Liver (tissue), 8 donors: ENCODE measurements at regions not wholly inside any gene's neighbourhood (a gene's known extent, or its start where the extent isn't known, plus 50 kb on each side); places are given as distances from the start of the nearest gene placed in this dataset.
"Not testable (repeated sequence)": the region's sequence is repeated elsewhere in the genome, so short reads cannot be mapped to it uniquely, and the experiment has no call there.

Source experiments
- DNase-seq: peaks from one replicate; pipeline ENCODE4 v3.0.0-alpha.2; 2017; ENCODE audit warnings: low spot score
- H3K27ac ChIP-seq, 2 donors: one replicate each; pipeline ENCODE4 v1.7.0; 2013; ENCODE audit warnings: inconsistent platforms in 2 of 2, low read length in 2 of 2, control low read depth in 1 of 2, low read depth in 1 of 2, mild to moderate bottlenecking in 1 of 2
- H3K27me3 ChIP-seq, 4 donors: one replicate each; pipeline versions ENCODE4 v1.6.1 to v1.7.0; 2013; ENCODE audit warnings: low read length in 3 of 4, inconsistent platforms in 1 of 4, mild to moderate bottlenecking in 1 of 4, moderate library complexity in 1 of 4; ENCODE audit not compliant: control insufficient read depth in 4 of 4, insufficient read depth in 4 of 4
- H3K36me3 ChIP-seq, 4 donors: one replicate each; pipeline versions ENCODE4 v1.6.1 to v1.7.0; 2013; ENCODE audit warnings: low read length in 3 of 4, mild to moderate bottlenecking in 3 of 4, low read depth in 1 of 4, moderate library complexity in 1 of 4; ENCODE audit not compliant: control insufficient read depth in 4 of 4, insufficient read depth in 3 of 4
- H3K4me1 ChIP-seq, 4 donors: one replicate each; pipeline versions ENCODE4 v1.6.1 to v1.7.0; 2013; ENCODE audit warnings: low read length in 3 of 4, mild to moderate bottlenecking in 3 of 4, moderate library complexity in 1 of 4; ENCODE audit not compliant: control insufficient read depth in 4 of 4, insufficient read depth in 4 of 4
- H3K4me3 ChIP-seq, 3 donors: one replicate each; pipeline versions ENCODE4 v1.6.1 to v1.7.0; 2013; ENCODE audit warnings: low read length in 3 of 3, control low read depth in 1 of 3, low read depth in 1 of 3, mild to moderate bottlenecking in 1 of 3
- H3K9ac ChIP-seq, 2 donors: one replicate each; pipeline ENCODE4 v1.7.0; 2013; ENCODE audit warnings: low read length in 2 of 2, mild to moderate bottlenecking in 2 of 2, moderate library complexity in 2 of 2, control low read depth in 1 of 2, low read depth in 1 of 2
- H3K9me3 ChIP-seq, 4 donors: one replicate each; pipeline versions ENCODE4 v1.6.1 to v1.7.0; 2013; ENCODE audit warnings: low read length in 3 of 4; ENCODE audit not compliant: control insufficient read depth in 4 of 4
- EGR1 ChIP-seq, 2 donors: IDR thresholded peaks; 2 replicates each; pipeline ENCODE4 v1.6.1; 2016 to 2018; ENCODE audit warnings: antibody characterized with exemption in 2 of 2, low read depth in 2 of 2
- FOXA1 ChIP-seq: IDR thresholded peaks from 2 replicates; pipeline ENCODE4 v1.6.1; 2016; ENCODE audit warnings: antibody characterized with exemption
- FOXA2 ChIP-seq: IDR thresholded peaks from 2 replicates; pipeline ENCODE4 v1.6.1; 2016; ENCODE audit warnings: antibody characterized with exemption
- GABPA ChIP-seq, 2 donors: IDR thresholded peaks in 1 of 2; conservative IDR thresholded peaks in 1 of 2; 2 replicates each; pipeline ENCODE4 v1.6.1; 2016; ENCODE audit warnings: antibody characterized with exemption in 2 of 2, mild to moderate bottlenecking in 1 of 2, moderate library complexity in 1 of 2
- HNF4A ChIP-seq, 2 donors: conservative IDR thresholded peaks; 2 replicates each; pipeline ENCODE4 v1.6.1; 2016; ENCODE audit warnings: antibody characterized with exemption in 2 of 2, mild to moderate bottlenecking in 2 of 2
- HNF4G ChIP-seq: IDR thresholded peaks from 2 replicates; pipeline ENCODE4 v1.6.1; 2016; ENCODE audit warnings: antibody characterized with exemption
- JUND ChIP-seq, 2 donors: IDR thresholded peaks; 2 replicates each; pipeline ENCODE4 v1.6.1; 2016; ENCODE audit warnings: antibody characterized with exemption in 2 of 2
- NR2F2 ChIP-seq: IDR thresholded peaks from 2 replicates; pipeline ENCODE4 v1.6.1; 2016; ENCODE audit warnings: antibody characterized with exemption
- RAD21 ChIP-seq, 2 donors: IDR thresholded peaks; 2 replicates each; pipeline ENCODE4 v1.6.1; 2016; ENCODE audit warnings: antibody characterized with exemption in 2 of 2, mild to moderate bottlenecking in 2 of 2
- RXRA ChIP-seq, 2 donors: IDR thresholded peaks; 2 replicates each; pipeline ENCODE4 v1.6.1; 2017 to 2018; ENCODE audit warnings: antibody characterized with exemption in 2 of 2, mild to moderate bottlenecking in 1 of 2
- SP1 ChIP-seq: IDR thresholded peaks from 2 replicates; pipeline ENCODE4 v1.6.1; 2018; ENCODE audit warnings: antibody characterized with exemption, mild to moderate bottlenecking
- TAF1 ChIP-seq: conservative IDR thresholded peaks from 2 replicates; pipeline ENCODE4 v1.6.1; 2016; ENCODE audit warnings: antibody characterized with exemption, mild to moderate bottlenecking
- YY1 ChIP-seq: IDR thresholded peaks from 2 replicates; pipeline ENCODE4 v1.6.1; 2016; ENCODE audit warnings: antibody characterized with exemption, mild to moderate bottlenecking
- WGBS: extraction: QIAGEN DNeasy Blood & Tissue Kit; methylation state at CpG from one replicate; pipeline ENCODE4 v1.1.7; 2013; 5-methylcytosine and 5-hydroxymethylcytosine counted together
- TF ChIP-seq, protein P1 (sequence below): IDR thresholded peaks from 2 replicates; pipeline ENCODE4 v1.6.1; 2016; ENCODE audit warnings: antibody characterized with exemption
- TF ChIP-seq, protein P2 (sequence below): fragments of 150-350 bp; IDR thresholded peaks from 2 replicates; pipeline ENCODE4 v1.5.1; 2017; ENCODE audit warnings: improper control_type of control experiment, low read depth, low read length; ENCODE audit not compliant: missing input control
- TF ChIP-seq, protein P3 (sequence below): IDR thresholded peaks from 2 replicates; pipeline ENCODE4 v1.6.1; 2016; ENCODE audit warnings: antibody characterized with exemption, mild to moderate bottlenecking
- TF ChIP-seq, protein P4 (sequence below): IDR thresholded peaks from 2 replicates; pipeline ENCODE4 v1.6.1; 2016; ENCODE audit warnings: antibody characterized with exemption
- TF ChIP-seq, protein P5 (sequence below): IDR thresholded peaks from 2 replicates; pipeline ENCODE4 v1.6.1; 2016; ENCODE audit warnings: antibody characterized with exemption
- donor health status: healthy.
- donor health status: healthy.
- donor health status: healthy.
- donor health status: healthy.
- donor health status: healthy.

DNA sequence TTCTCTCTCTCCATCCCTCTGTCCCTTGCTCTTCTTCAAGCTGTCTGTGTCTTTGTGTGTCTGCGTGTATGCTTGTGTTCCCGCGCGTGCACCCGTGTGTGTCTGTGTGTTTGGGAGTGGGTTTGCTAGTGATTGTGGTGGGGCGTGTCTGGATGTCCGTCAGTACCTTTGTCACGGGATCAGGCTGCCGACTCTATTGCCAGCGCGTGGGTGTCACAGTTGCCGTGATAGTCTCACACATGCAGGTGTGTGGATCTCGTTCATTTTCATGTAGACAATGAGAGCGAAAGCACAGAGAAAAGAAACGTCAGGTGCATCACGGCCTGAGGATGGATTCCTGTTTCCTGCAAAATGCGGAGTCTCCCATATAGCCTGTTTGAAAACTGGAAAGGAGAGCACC is 1848.8 kb upstream of the DEFB115 start:
- not testable (repeated sequence) for H3K9me3 ChIP-seq, H3K4me1 ChIP-seq, H3K9ac ChIP-seq, DNase-seq, H3K36me3 ChIP-seq, H3K4me3 ChIP-seq, H3K27ac ChIP-seq, H3K27me3 ChIP-seq
- WGBS: 37% methylated on average over 17 of the region's 17 CpGs

DNA sequence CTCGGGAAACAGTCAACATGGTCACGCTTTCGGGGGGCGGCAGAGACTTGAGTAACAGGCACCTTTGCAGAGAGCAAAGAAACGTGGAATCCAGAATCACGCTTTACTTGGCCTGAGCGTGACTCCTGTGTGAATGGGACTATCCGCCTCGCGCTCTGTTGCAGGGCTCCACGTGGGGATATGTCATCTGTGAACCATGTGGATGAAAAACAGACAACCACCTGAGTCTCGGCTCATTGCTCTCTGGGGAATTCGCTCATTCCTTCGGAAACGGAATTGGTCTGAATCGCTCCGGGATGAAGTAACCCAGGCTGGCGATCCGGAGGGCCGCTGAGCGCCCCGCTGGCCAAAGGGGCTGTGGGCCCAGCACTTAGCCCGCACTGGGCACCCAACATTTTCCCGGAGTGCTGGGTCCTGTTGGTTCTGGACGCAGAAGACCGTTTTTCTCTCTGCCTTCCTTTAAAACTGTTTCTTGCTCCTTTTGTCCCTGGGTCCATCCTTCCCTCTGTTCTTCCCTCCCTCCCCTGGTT is 1848.2 kb upstream of the DEFB115 start:
- not testable (repeated sequence) for DNase-seq, H3K36me3 ChIP-seq, H3K9ac ChIP-seq, H3K27me3 ChIP-seq, H3K4me1 ChIP-seq, H3K4me3 ChIP-seq, H3K27ac ChIP-seq, H3K9me3 ChIP-seq
- 35% methylated on average over 26 of the region's 26 CpGs for WGBS

DNA sequence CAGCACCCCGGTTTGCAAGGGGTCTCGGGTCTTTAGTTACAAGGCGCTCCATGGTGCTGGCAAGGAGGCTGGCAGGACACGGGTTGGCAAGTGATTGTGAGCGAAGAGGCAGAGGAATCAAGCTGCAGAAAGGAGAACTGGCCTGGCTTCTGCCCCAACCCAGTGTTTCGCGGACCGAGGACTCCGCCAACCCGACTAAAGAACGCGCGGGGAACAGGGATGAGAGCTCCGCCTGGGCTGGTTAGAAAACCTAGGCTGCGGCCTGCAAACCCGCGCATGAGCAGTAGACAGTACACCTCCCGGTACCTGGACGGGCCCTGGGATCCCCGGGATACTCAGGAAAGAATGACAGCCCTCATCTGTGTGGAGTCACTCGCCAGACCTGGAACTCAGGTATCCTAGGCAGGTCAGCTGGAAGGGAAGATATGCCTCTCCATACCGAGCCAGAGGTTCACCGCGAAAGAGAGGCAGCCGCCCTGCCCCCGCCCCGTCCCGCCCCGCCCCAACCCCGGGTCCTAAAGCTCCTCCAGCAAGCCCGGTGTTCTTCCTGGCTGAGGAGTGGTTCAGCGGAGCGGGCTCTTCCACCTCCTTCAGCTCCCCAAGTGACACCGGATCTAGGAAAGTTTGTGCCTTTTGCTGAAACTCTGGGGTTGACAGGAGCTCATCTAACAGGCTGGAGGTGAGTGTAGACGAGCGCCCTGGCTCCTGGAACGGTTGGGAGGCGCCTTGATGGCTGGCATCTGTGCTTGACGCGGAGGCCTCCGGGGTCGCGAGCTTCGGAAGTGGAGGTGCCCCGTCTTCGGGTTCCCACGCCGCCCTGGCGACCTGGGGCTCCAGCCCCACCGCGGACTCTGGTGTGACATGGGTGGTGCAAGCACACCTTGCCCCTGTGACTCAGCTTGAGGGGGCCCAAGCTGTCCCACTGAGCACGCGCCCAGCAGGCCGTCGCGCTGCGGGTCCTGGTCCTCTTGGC is 1847.3 kb upstream of the DEFB115 start:
- no peak overlapping the region for H3K4me3 ChIP-seq
- TF ChIP-seq RXRA (IDR thresholded peaks at IDR 0.05): no peak
- TF ChIP-seq YY1: no peak
- TF ChIP-seq FOXA1: no peak
- TF ChIP-seq EGR1 (IDR thresholded peaks at IDR 0.05; ENCODE audit: low read depth in 2 of 2): no peak
- no peak for TF ChIP-seq HNF4A (conservative IDR thresholded peaks at IDR 0.05)
- TF ChIP-seq, protein P1, sequence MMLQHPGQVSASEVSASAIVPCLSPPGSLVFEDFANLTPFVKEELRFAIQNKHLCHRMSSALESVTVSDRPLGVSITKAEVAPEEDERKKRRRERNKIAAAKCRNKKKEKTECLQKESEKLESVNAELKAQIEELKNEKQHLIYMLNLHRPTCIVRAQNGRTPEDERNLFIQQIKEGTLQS: no peak
- TF ChIP-seq, protein P2, sequence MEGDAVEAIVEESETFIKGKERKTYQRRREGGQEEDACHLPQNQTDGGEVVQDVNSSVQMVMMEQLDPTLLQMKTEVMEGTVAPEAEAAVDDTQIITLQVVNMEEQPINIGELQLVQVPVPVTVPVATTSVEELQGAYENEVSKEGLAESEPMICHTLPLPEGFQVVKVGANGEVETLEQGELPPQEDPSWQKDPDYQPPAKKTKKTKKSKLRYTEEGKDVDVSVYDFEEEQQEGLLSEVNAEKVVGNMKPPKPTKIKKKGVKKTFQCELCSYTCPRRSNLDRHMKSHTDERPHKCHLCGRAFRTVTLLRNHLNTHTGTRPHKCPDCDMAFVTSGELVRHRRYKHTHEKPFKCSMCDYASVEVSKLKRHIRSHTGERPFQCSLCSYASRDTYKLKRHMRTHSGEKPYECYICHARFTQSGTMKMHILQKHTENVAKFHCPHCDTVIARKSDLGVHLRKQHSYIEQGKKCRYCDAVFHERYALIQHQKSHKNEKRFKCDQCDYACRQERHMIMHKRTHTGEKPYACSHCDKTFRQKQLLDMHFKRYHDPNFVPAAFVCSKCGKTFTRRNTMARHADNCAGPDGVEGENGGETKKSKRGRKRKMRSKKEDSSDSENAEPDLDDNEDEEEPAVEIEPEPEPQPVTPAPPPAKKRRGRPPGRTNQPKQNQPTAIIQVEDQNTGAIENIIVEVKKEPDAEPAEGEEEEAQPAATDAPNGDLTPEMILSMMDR: no peak
- TF ChIP-seq, protein P3, sequence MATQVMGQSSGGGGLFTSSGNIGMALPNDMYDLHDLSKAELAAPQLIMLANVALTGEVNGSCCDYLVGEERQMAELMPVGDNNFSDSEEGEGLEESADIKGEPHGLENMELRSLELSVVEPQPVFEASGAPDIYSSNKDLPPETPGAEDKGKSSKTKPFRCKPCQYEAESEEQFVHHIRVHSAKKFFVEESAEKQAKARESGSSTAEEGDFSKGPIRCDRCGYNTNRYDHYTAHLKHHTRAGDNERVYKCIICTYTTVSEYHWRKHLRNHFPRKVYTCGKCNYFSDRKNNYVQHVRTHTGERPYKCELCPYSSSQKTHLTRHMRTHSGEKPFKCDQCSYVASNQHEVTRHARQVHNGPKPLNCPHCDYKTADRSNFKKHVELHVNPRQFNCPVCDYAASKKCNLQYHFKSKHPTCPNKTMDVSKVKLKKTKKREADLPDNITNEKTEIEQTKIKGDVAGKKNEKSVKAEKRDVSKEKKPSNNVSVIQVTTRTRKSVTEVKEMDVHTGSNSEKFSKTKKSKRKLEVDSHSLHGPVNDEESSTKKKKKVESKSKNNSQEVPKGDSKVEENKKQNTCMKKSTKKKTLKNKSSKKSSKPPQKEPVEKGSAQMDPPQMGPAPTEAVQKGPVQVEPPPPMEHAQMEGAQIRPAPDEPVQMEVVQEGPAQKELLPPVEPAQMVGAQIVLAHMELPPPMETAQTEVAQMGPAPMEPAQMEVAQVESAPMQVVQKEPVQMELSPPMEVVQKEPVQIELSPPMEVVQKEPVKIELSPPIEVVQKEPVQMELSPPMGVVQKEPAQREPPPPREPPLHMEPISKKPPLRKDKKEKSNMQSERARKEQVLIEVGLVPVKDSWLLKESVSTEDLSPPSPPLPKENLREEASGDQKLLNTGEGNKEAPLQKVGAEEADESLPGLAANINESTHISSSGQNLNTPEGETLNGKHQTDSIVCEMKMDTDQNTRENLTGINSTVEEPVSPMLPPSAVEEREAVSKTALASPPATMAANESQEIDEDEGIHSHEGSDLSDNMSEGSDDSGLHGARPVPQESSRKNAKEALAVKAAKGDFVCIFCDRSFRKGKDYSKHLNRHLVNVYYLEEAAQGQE: no peak
- no peak for TF ChIP-seq FOXA2
- no peak for TF ChIP-seq GABPA (IDR thresholded peaks at IDR 0.05 in 1 of 2, conservative IDR thresholded peaks at IDR 0.05 in 1 of 2)
- no peak for TF ChIP-seq TAF1
- TF ChIP-seq, protein P4, sequence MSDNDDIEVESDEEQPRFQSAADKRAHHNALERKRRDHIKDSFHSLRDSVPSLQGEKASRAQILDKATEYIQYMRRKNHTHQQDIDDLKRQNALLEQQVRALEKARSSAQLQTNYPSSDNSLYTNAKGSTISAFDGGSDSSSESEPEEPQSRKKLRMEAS: no peak
- no peak for TF ChIP-seq JUND (IDR thresholded peaks at IDR 0.05)
- TF ChIP-seq, protein P5, sequence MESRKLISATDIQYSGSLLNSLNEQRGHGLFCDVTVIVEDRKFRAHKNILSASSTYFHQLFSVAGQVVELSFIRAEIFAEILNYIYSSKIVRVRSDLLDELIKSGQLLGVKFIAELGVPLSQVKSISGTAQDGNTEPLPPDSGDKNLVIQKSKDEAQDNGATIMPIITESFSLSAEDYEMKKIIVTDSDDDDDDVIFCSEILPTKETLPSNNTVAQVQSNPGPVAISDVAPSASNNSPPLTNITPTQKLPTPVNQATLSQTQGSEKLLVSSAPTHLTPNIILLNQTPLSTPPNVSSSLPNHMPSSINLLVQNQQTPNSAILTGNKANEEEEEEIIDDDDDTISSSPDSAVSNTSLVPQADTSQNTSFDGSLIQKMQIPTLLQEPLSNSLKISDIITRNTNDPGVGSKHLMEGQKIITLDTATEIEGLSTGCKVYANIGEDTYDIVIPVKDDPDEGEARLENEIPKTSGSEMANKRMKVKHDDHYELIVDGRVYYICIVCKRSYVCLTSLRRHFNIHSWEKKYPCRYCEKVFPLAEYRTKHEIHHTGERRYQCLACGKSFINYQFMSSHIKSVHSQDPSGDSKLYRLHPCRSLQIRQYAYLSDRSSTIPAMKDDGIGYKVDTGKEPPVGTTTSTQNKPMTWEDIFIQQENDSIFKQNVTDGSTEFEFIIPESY: no peak
- TF ChIP-seq NR2F2: no peak
- TF ChIP-seq RAD21 (IDR thresholded peaks at IDR 0.05): no peak
- no peak for TF ChIP-seq HNF4G
- TF ChIP-seq SP1: no peak
- 29% methylated on average over 57 of the region's 57 CpGs for WGBS
- peaks cover 0 to 6% (median 3%) of the 10 kb centered on the region in 4 donors for H3K9me3 ChIP-seq
- H3K36me3 ChIP-seq: no peaks in the 10 kb centered on the region
- H3K27ac ChIP-seq: no peak overlapping the region
- H3K4me1 ChIP-seq: peaks cover 0 to 4% (median 0%) of the 10 kb centered on the region in 4 donors
- DNase-seq: no peak
- no peak overlapping the region for H3K9ac ChIP-seq
- H3K27me3 ChIP-seq: peaks cover 0 to 3% (median 0%) of the 10 kb centered on the region in 4 donors
